ENCODE measurements at regions not wholly inside any gene's neighbourhood (a gene's known extent, or its start where the extent isn't known, plus 50 kb on each side); places are given as distances from the start of the nearest gene placed in this dataset.
A peak's percentile ranks its signal among the peaks of the same experiment; 100 is the strongest.

- no peak for TF ChIP-seq EZH2phosphoT487 (IDR thresholded peaks at IDR 0.05; ENCODE audit: unreplicated experiment)
- TF ChIP-seq EZH2 (IDR thresholded peaks at IDR 0.05; ENCODE audit: low read depth, unreplicated experiment) = no peak
- peak; percentile 68 to 69 for TF ChIP-seq CTCF (conservative IDR thresholded peaks at IDR 0.05; ENCODE audit: low read depth in 2 of 2)
- TF ChIP-seq POLR2AphosphoS5 (IDR thresholded peaks at IDR 0.05; ENCODE audit: low read depth) = no peak
- TF ChIP-seq REST (IDR thresholded peaks at IDR 0.05; ENCODE audit: unreplicated experiment) = no peak
- no peak for TF ChIP-seq CREB1 (CRISPR knock-in tag; IDR thresholded peaks at IDR 0.05; ENCODE audit: low read depth)
- TF ChIP-seq JUNB (IDR thresholded peaks at IDR 0.05; ENCODE audit: unreplicated experiment) = no peak
- TF ChIP-seq, protein P1, sequence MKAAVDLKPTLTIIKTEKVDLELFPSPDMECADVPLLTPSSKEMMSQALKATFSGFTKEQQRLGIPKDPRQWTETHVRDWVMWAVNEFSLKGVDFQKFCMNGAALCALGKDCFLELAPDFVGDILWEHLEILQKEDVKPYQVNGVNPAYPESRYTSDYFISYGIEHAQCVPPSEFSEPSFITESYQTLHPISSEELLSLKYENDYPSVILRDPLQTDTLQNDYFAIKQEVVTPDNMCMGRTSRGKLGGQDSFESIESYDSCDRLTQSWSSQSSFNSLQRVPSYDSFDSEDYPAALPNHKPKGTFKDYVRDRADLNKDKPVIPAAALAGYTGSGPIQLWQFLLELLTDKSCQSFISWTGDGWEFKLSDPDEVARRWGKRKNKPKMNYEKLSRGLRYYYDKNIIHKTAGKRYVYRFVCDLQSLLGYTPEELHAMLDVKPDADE (IDR thresholded peaks at IDR 0.05) = no peak
- no peak for TF ChIP-seq STAT1 (IDR thresholded peaks at IDR 0.05; ENCODE audit: unreplicated experiment)
- TF ChIP-seq ZNF114 (CRISPR knock-in tag; IDR thresholded peaks at IDR 0.05) = no peak
- no peak for TF ChIP-seq NANOG (IDR thresholded peaks at IDR 0.05; ENCODE audit: borderline replicate concordance)
- TF ChIP-seq ZNF331 (CRISPR knock-in tag; IDR thresholded peaks at IDR 0.05; ENCODE audit: low read depth) = no peak
Measured at GRCh38 chr4:96352051-96352517, 512.2 kb downstream of the PDHA2 start.

Data from GM23338 (cell line).